Mucosa of rectum (tissue), 2 donors: ENCODE measurements at regions not wholly inside any gene's neighbourhood (a gene's known extent, or its start where the extent isn't known, plus 50 kb on each side); places are given as distances from the start of the nearest gene placed in this dataset.
"Not testable (repeated sequence)": the region's sequence is repeated elsewhere in the genome, so short reads cannot be mapped to it uniquely, and the experiment has no call there.

ENCODE experiments used
- H3K27ac ChIP-seq, 2 donors: one replicate each; pipeline ENCODE4 v1.7.0; 2013; ENCODE audit warnings: inconsistent platforms in 2 of 2, low read depth in 2 of 2, low read length in 2 of 2
- H3K27me3 ChIP-seq, 2 donors: one replicate each; pipeline ENCODE4 v1.7.0; 2013; ENCODE audit warnings: low read length in 2 of 2; ENCODE audit not compliant: control insufficient read depth in 2 of 2, insufficient read depth in 2 of 2
- H3K36me3 ChIP-seq, 2 donors: one replicate each; pipeline ENCODE4 v1.7.0; 2013; ENCODE audit warnings: low read length in 2 of 2; ENCODE audit not compliant: control insufficient read depth in 2 of 2, insufficient read depth in 2 of 2
- H3K4me1 ChIP-seq, 2 donors: one replicate each; pipeline ENCODE4 v1.7.0; 2013; ENCODE audit warnings: low read length in 2 of 2, mild to moderate bottlenecking in 1 of 2; ENCODE audit not compliant: control insufficient read depth in 2 of 2, insufficient read depth in 2 of 2
- H3K4me3 ChIP-seq, 2 donors: one replicate each; pipeline ENCODE4 v1.7.0; 2013; ENCODE audit warnings: low read length in 2 of 2
- H3K9ac ChIP-seq, 2 donors: one replicate each; pipeline ENCODE4 v1.7.0; 2013; ENCODE audit warnings: low read length in 2 of 2, low read depth in 1 of 2, mild to moderate bottlenecking in 1 of 2
- H3K9me3 ChIP-seq, 2 donors: one replicate each; pipeline ENCODE4 v1.7.0; 2013; ENCODE audit warnings: low read length in 2 of 2; ENCODE audit not compliant: control insufficient read depth in 2 of 2
- donor health status: healthy.
- donor health status: Normal muscosa, but diverticular disease.

DNA sequence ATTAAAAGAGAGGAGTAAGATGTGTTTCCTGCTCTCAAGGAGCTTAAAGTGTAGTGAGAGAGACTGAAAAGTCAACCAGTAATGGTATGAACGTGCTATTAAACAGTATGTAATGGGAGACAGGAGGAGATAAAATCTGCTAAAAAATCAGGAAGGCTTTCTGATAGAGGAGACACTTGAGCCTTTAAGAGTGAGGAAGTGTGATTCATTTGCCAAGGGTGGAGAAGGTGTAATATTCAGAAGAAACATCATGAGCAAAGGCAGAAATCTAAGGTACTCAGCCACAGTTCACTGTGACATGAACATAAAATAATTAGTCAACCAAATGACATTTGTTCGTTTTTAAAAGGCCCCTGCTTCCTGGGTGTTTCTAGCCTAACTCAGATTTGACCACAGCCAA is 137.8 kb upstream of the SKOR2 start:
- Histone ChIP-seq H3K9me3 (no peaks in the 10 kb centered on the region), H3K36me3 (no peaks in the 10 kb centered on the region), H3K4me3 (no peak overlapping the region), H3K9ac (no peak overlapping the region), H3K27ac (no peak overlapping the region), H3K27me3 (no peaks in the 10 kb centered on the region), H3K4me1 (no peaks in the 10 kb centered on the region)

DNA sequence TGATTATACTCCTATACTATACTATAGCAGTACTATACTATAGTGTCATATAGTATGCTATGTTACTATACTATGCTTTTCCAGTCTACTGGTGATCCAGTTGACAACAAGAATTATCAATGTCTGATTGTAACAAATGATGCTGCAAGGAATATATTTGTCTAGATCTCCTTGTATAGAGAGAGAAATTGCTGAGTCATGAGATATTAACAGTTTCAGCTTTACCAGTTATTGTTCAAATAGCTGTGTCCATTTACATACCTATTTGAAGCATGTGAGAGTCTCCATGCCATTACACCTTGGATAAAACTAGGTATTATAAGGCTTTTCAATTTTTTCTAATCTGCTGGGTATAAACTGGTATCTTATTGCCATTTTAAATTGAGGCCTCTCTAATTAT is 136.4 kb upstream of the SKOR2 start:
- no peak overlapping the region for H3K4me3 ChIP-seq
- no peak overlapping the region for H3K27ac ChIP-seq
- H3K27me3 ChIP-seq: no peaks in the 10 kb centered on the region
- no peaks in the 10 kb centered on the region for H3K36me3 ChIP-seq
- H3K9me3 ChIP-seq: no peaks in the 10 kb centered on the region
- H3K4me1 ChIP-seq: no peaks in the 10 kb centered on the region
- H3K9ac ChIP-seq: no peak overlapping the region

DNA sequence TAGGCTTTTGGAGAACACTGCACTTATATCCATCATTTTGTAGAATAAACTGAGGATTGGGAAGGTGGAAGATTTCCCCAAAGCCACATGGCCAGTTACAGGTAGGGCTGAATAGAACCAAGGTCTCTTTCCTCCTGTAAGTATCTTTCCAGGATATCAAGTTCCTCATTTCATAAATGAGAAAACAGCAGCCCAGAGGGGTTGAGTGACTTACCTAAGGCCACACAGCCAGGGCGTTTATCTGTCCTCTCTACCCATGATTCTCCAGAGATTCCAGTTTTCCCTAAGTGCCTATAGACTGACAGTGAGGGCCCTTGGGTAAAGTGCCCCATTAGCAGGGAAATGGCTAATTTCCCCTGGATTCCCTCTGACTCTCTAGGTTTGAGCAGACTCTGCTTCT is 132.3 kb upstream of the SKOR2 start:
- no peaks in the 10 kb centered on the region for H3K4me1 ChIP-seq
- no peak overlapping the region for H3K27ac ChIP-seq
- no peaks in the 10 kb centered on the region for H3K27me3 ChIP-seq
- no peaks in the 10 kb centered on the region for H3K36me3 ChIP-seq
- H3K9ac ChIP-seq: no peak overlapping the region
- no peaks in the 10 kb centered on the region for H3K9me3 ChIP-seq
- no peak overlapping the region for H3K4me3 ChIP-seq

DNA sequence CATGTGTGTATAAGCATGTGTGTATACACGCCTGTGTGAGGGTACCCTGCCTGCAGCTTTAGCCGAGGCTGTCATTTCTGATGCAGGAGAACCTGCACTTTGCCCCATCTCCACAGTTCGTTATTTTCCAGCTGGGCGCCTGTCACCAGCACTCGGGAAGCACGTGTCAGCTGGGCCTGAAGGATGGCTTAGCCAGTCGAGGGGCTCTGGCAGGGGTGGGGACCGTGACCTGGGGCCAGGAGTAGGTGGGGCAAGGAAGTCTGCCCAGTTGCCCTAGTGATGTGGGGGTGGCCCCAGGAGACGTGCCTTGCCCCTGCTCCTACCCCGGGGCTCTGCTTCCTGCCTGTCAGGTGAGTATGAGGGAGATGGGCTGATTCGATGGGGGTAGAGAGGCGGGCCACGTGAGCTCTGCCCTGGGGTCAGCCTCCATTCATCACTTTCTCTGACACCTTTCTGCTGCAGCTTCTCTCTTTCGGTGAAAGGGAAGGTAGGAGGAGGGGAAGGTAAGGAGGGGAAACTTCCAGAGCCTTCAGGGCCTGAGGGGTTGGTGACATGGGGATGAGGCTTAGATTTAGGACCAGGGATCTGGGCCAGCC is 130.6 kb upstream of the SKOR2 start:
- no peaks in the 10 kb centered on the region for H3K4me1 ChIP-seq
- no peak overlapping the region for H3K9ac ChIP-seq
- H3K27ac ChIP-seq: no peak overlapping the region
- H3K27me3 ChIP-seq: no peaks in the 10 kb centered on the region
- no peak overlapping the region for H3K4me3 ChIP-seq
- no peaks in the 10 kb centered on the region for H3K9me3 ChIP-seq
- no peaks in the 10 kb centered on the region for H3K36me3 ChIP-seq

DNA sequence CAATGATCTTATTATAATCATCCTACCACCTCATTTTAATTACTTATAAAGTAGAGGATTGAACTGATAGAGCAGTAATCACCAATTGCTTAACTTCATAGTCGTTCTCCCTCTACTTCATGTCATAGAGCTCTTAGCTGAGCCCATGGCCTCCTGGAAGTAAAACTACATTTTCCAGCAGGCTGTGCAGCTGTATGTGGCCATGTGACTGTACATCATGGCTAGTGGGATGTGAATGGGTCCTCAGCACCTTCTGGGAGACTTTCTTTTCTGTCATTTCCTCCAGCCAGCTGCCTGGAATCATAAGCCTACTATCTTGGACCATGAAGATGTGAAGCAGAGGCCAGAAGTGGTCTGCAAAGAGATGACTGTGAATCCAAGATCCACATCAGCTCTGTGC is 128.7 kb upstream of the SKOR2 start:
- H3K4me3 ChIP-seq: no peak overlapping the region
- H3K9me3 ChIP-seq: no peaks in the 10 kb centered on the region
- H3K27ac ChIP-seq: no peak overlapping the region
- H3K36me3 ChIP-seq: no peaks in the 10 kb centered on the region
- H3K27me3 ChIP-seq: no peaks in the 10 kb centered on the region
- no peak overlapping the region for H3K9ac ChIP-seq
- no peaks in the 10 kb centered on the region for H3K4me1 ChIP-seq

DNA sequence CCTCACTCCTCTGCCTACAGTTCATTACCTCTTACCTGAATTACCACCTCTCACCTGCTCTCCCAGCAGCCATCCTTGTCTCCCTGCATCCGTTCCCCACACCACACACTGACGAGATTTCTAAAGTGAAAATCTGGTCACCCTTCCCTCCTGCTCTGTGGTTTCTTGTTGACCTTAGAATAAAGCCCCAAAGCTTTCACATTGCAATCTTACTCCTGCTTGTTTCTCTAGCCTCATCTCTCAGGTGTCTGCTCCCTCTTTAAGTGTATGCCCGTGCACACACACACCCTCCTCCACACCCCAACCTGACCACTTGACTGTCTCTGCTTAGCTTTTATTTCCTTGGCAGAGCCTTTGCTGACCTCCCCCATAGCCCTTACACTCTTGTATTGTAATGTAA is 122.0 kb upstream of the SKOR2 start:
- H3K27me3 ChIP-seq: no peaks in the 10 kb centered on the region

DNA sequence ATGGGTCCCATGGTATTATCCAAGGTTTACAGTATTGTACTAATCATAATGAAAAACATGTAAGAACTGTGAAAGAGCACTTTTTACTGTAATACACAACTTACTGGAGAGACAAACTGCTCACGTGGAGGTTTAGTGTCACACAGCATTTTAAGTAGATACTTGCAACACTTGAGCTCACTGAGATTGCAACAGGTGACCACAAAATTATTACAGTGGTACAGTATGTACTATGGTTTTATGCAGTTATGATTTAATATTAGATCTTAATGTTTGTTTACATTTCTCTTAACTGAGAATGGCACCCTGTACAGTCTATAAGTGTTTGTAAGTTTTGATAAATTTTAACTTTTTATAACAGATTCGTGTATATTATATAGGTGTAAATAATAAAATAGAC is 118.6 kb upstream of the SKOR2 start:
- Histone ChIP-seq H3K4me1 (no peaks in the 10 kb centered on the region), H3K27me3 (no peaks in the 10 kb centered on the region), H3K4me3 (no peak overlapping the region), H3K36me3 (no peaks in the 10 kb centered on the region), H3K9me3 (no peaks in the 10 kb centered on the region), H3K9ac (no peak overlapping the region), H3K27ac (no peak overlapping the region)

More for the DNA sequence above, 122.0 kb upstream of the SKOR2 start:
- Histone ChIP-seq H3K27ac (no peak overlapping the region), H3K9me3 (no peaks in the 10 kb centered on the region), H3K4me1 (no peaks in the 10 kb centered on the region), H3K36me3 (no peaks in the 10 kb centered on the region), H3K4me3 (no peak overlapping the region), H3K9ac (no peak overlapping the region)

DNA sequence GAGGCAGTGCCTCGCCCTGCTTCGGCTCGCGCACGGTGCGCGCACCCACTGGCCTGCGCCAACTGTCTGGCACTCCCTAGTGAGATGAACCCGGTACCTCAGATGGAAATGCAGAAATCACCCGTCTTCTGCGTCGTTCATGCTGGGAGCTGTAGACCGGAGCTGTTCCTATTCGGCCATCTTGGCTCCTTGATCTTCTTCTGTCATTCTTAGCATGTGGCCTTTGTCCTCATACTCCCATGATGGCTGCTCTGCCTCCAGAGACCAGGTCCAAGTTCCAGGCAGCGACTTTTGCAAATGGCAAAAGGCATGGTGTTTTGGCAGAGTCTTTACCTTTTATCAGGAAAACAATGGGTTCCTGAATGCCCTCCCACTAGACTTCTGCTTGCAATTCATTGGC is 102.6 kb upstream of the SKOR2 start:
- not testable (repeated sequence) for H3K27me3 ChIP-seq, H3K36me3 ChIP-seq, H3K4me1 ChIP-seq, H3K9ac ChIP-seq, H3K27ac ChIP-seq, H3K4me3 ChIP-seq, H3K9me3 ChIP-seq

DNA sequence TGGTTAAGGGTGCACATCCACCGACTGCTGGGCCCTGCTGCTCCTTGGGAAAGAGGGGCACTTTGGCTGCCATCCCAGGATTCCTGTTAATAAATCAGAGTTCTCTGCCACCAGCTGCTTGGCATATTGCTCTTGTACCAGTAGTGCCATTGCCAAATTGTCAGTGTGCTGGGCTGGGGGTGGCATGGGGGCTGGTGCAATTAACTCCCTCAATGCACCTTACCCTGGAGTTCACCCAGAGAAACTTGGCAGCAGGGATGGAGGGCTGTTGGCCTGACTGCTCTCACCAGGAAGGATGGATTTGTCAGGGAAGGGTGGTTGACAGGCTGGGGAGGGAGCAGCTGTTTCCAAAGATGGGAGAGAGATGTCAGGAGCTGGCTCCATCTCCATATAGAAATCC is 94.6 kb upstream of the SKOR2 start:
- Histone ChIP-seq H3K4me1 (no peaks in the 10 kb centered on the region), H3K27ac (no peak overlapping the region), H3K27me3 (no peaks in the 10 kb centered on the region), H3K9me3 (no peaks in the 10 kb centered on the region), H3K9ac (no peak overlapping the region), H3K36me3 (no peaks in the 10 kb centered on the region), H3K4me3 (no peak overlapping the region)

DNA sequence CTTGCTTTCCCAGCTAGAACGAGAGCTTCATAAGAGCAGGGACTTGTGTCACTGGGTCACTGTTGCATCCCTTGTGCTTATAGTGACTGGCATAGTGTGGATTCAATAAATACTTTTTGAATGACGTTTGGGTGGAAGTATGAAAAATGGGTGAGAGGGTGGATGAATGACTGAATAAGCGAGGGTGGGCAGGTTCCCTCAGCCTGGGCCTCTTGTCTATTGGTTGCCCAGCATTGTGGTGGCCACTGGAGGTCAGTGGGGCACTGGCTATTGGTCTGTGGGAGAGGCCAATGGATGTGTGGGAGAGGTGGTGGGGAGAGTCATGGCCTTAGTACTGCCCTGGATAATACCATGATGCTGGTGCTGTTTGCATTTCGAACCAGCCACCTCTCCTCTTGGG is 93.8 kb upstream of the SKOR2 start:
- no peaks in the 10 kb centered on the region for H3K36me3 ChIP-seq
- H3K9ac ChIP-seq: no peak overlapping the region
- no peak overlapping the region for H3K27ac ChIP-seq
- no peaks in the 10 kb centered on the region for H3K27me3 ChIP-seq
- no peaks in the 10 kb centered on the region for H3K4me1 ChIP-seq
- no peak overlapping the region for H3K4me3 ChIP-seq
- H3K9me3 ChIP-seq: no peaks in the 10 kb centered on the region

DNA sequence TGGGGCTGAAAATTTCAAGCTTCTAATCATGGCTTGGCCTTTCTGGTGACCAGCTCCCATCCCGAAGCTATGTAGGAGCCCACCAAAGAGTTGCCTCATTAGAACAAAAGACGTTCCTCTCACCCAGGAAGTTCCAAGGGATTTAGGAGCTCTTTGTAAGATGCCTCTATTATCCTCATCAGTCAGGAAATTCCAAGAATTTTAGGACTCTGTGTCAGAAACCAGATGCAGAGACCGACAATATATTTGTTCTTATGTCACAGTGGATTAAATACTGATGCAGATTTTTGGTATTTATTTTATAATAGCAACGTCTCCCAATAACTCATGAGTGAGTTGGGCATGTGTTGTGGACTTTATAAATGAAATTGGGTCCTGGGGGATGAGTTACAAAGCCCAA is 91.8 kb upstream of the SKOR2 start:
- no peaks in the 10 kb centered on the region for H3K27me3 ChIP-seq
- H3K27ac ChIP-seq: no peak overlapping the region
- no peaks in the 10 kb centered on the region for H3K9me3 ChIP-seq
- no peak overlapping the region for H3K4me3 ChIP-seq
- H3K4me1 ChIP-seq: no peaks in the 10 kb centered on the region
- no peaks in the 10 kb centered on the region for H3K36me3 ChIP-seq
- no peak overlapping the region for H3K9ac ChIP-seq
